RWPE1 (cell line): ENCODE measurements at regions not wholly inside any gene's neighbourhood (a gene's known extent, or its start where the extent isn't known, plus 50 kb on each side); places are given as distances from the start of the nearest gene placed in this dataset.
A peak's percentile ranks its signal among the peaks of the same experiment; 100 is the strongest.

Source experiments
- CTCF ChIA-PET: fragments of 350-600 bp; sonication (Branson Sonifier 250); formaldehyde crosslinking; extraction: SDS; loops from one replicate; lab custom pipeline; 2021; lab: Yijun Ruan, JAX
- POLR2A ChIA-PET: fragments of 400-600 bp; formaldehyde crosslinking; extraction: SDS; loops from one replicate; lab custom pipeline; 2020; ENCODE audit warnings: antibody characterized with exemption; ENCODE audit not compliant: low non-redundant PET; lab: Yijun Ruan, JAX
- DNase-seq: peaks from one replicate; pipeline ENCODE4 v3.0.0; 2012; ENCODE audit warnings: low spot score
- H3K27ac ChIP-seq: fragments of 450-650 bp; 2 replicates; pipeline ENCODE4 v1.5.1; 2017
- TF ChIP-seq, protein P1 (sequence below): fragments of 450-650 bp; conservative IDR thresholded peaks from 2 replicates; pipeline ENCODE4 v1.5.1; 2017; ENCODE audit warnings: low read depth, mild to moderate bottlenecking

DNA sequence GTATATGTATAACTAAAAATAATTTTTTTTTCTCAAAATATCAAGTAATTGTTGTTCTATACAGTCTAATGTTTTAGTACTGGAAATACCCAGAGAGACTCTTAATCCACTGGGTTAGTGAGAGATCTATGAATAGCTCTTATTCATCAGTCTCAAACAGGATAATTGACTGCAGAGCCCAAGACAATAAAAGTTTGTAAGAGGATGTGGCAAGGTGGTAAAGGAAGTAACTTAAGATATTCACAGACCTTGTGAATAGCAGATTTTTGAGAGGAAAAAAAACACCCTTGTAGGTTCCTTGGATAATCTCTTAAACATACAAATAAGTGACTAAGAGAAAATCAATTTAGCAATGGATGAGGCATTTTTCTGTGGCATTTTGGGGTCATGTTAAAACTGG, 210.9 kb upstream of the FAM241A start:
- H3K27ac ChIP-seq: no peak overlapping the region
- DNase-seq: no peak
- ChIA-PET POLR2A (no interaction called here), CTCF (interaction anchor here (0.6 kb wide), 1 partner anchor 114 kb away, joined by 3 read pairs; no protein-coding TSS in a partner anchor)
- TF ChIP-seq, protein P1, sequence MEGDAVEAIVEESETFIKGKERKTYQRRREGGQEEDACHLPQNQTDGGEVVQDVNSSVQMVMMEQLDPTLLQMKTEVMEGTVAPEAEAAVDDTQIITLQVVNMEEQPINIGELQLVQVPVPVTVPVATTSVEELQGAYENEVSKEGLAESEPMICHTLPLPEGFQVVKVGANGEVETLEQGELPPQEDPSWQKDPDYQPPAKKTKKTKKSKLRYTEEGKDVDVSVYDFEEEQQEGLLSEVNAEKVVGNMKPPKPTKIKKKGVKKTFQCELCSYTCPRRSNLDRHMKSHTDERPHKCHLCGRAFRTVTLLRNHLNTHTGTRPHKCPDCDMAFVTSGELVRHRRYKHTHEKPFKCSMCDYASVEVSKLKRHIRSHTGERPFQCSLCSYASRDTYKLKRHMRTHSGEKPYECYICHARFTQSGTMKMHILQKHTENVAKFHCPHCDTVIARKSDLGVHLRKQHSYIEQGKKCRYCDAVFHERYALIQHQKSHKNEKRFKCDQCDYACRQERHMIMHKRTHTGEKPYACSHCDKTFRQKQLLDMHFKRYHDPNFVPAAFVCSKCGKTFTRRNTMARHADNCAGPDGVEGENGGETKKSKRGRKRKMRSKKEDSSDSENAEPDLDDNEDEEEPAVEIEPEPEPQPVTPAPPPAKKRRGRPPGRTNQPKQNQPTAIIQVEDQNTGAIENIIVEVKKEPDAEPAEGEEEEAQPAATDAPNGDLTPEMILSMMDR: no peak

DNA sequence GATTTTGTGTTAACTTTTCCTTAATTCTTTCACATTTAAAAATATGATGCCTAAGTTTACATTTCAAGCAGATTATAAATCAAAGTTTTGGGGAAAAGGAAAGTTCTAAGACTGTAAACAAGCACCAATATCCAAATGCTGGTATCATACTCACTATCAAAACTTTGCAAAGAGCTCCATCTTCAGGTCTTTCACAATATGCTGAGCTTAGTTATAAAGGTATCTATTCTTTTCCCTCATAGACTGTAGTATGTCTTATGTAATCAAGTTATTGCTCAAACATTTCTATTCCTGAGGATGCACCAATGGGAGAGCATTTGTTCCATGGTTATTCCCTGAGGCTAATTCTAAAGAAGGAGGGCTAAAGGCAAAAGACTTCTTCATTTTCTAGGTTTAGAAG, 207.9 kb upstream of the FAM241A start:
- ChIA-PET CTCF (interaction anchor here (0.6 to 1.0 kb wide), 5 partner anchors 8 to 1311 kb away, joined by 3 to 4 read pairs (median 3); no protein-coding TSS in a partner anchor), POLR2A (no interaction called here)
- DNase-seq: peak; percentile 45
- TF ChIP-seq, protein P1: peak; percentile 34
- H3K27ac ChIP-seq: no peak overlapping the region

DNA sequence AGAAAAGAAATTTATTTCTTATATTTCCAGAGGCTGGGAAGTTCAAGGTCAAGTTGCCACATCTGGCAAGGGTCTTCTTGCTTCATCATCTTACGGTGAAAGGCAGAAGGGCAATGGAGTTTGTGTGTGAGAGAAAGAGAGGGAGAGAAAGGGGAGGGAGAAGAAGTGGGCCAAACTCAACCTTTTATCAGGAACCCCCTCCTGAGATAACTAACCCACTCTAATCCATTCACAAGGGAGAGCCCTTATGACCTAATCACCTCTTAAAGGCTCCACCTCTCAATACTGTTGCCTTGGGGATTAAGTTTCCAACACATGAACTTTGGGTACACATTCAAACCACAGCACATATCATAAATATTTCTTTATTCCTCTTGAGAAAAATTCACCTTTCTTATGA, 203.3 kb upstream of the FAM241A start:
- DNase-seq: no peak
- TF ChIP-seq, protein P1: no peak
- ChIA-PET POLR2A (no interaction called here), CTCF (interaction anchor here (0.9 to 4.1 kb wide), 2 partner anchors 87 to 89 kb away, joined by 3 to 46 read pairs; no protein-coding TSS in a partner anchor)
- H3K27ac ChIP-seq: no peak overlapping the region

GRCh38 chr4:111943796-111944203, 201.5 kb upstream of the FAM241A start:
- DNase-seq: peak; percentile 65
- TF ChIP-seq, protein P1: no peak
- no peak overlapping the region for H3K27ac ChIP-seq
- ChIA-PET POLR2A (no interaction called here), CTCF (interaction anchor here (0.6 to 4.1 kb wide), 7 partner anchors 17 to 1290 kb away, joined by 3 to 46 read pairs (median 3); no protein-coding TSS in a partner anchor)

DNA sequence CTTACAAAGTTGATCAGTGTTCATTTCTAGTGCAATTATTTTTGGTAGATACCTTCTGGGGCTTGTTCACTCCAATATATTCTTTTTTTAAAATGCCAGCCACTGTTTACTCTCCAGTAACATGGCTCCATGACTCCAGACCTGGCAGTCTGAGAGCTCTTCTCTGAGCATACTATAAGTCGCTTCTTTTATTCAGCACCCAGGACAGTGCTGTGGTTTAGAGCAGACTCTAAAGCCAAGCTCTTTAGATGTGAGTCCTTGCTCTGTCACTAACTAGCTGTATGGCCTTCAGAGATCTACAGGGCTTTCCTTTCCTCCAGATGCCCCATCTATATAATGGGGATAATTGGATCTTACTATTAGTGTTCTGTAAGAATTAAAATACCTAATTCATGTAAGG, 200.2 kb upstream of the FAM241A start:
- DNase-seq: no peak
- ChIA-PET POLR2A (no interaction called here), CTCF (interaction anchor here (0.8 to 4.1 kb wide), 4 partner anchors 8 to 86 kb away, joined by 3 to 46 read pairs (median 4); no protein-coding TSS in a partner anchor)
- no peak overlapping the region for H3K27ac ChIP-seq
- TF ChIP-seq, protein P1: no peak

- ChIA-PET CTCF (no interaction called here), POLR2A (no interaction called here)
- no peak for DNase-seq
- no peak overlapping the region for H3K27ac ChIP-seq
- TF ChIP-seq, protein P1: no peak
Measured at GRCh38 chr4:111946800-111947199, 198.5 kb upstream of the FAM241A start.
